ENCODE measurements at regions not wholly inside any gene's neighbourhood (a gene's known extent, or its start where the extent isn't known, plus 50 kb on each side); places are given as distances from the start of the nearest gene placed in this dataset.
"Not testable (repeated sequence)": the region's sequence is repeated elsewhere in the genome, so short reads cannot be mapped to it uniquely, and the experiment has no call there.

- peak; percentile 79 for DNase-seq (ENCODE audit: low spot score)
These were observed 132.2 kb downstream of the SNX5 start for GRCh38 chr20:17836303-17836861.

DNA sequence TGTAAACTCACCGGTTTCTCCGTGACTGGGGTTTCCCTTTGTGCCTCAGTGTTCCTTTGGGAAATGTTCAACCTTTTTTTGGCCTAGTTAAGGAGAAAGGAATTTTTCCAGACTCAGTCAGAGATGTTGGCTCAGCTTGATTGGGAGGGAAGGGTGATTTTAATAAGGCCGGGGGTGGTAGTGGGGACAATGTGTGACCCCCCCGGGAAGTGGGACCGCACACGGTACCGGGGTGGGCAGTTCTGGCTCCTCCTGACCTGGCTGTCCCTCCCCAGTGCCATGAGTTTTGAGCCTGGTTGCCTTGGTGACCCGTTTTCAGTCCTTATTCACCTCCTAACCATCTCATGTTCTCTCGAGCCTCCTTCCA, 132.7 kb downstream of the SNX5 start:
- no peak for DNase-seq (ENCODE audit: low spot score)

- DNase-seq (ENCODE audit: low spot score), result peak; percentile 79
These were observed 133.2 kb downstream of the SNX5 start for GRCh38 chr20:17835240-17835933.

- DNase-seq (ENCODE audit: low spot score), result no peak
These were observed 133.8 kb downstream of the SNX5 start for GRCh38 chr20:17834804-17835203.

GRCh38 chr20:17833036-17833674, 133.4 kb downstream of the BANF2 start:
- no peak for DNase-seq (ENCODE audit: low spot score)

- no peak for DNase-seq (ENCODE audit: low spot score)
These were observed 132.6 kb downstream of the BANF2 start for GRCh38 chr20:17832236-17832915.

- DNase-seq (ENCODE audit: low spot score), result no peak
These were observed 128.9 kb downstream of the BANF2 start for GRCh38 chr20:17828598-17829144.

- no peak for DNase-seq (ENCODE audit: low spot score)
These were observed 128.2 kb downstream of the BANF2 start for GRCh38 chr20:17827759-17828559.

GRCh38 chr20:17827079-17827478, 127.3 kb downstream of the BANF2 start:
- DNase-seq (ENCODE audit: low spot score), result no peak

GRCh38 chr20:17825960-17826843, 126.4 kb downstream of the BANF2 start:
- DNase-seq (ENCODE audit: low spot score), result no peak

GRCh38 chr20:17825252-17825959, 125.6 kb downstream of the BANF2 start:
- no peak for DNase-seq (ENCODE audit: low spot score)

GRCh38 chr20:17824676-17825251, 125.0 kb downstream of the BANF2 start:
- no peak for DNase-seq (ENCODE audit: low spot score)

DNA sequence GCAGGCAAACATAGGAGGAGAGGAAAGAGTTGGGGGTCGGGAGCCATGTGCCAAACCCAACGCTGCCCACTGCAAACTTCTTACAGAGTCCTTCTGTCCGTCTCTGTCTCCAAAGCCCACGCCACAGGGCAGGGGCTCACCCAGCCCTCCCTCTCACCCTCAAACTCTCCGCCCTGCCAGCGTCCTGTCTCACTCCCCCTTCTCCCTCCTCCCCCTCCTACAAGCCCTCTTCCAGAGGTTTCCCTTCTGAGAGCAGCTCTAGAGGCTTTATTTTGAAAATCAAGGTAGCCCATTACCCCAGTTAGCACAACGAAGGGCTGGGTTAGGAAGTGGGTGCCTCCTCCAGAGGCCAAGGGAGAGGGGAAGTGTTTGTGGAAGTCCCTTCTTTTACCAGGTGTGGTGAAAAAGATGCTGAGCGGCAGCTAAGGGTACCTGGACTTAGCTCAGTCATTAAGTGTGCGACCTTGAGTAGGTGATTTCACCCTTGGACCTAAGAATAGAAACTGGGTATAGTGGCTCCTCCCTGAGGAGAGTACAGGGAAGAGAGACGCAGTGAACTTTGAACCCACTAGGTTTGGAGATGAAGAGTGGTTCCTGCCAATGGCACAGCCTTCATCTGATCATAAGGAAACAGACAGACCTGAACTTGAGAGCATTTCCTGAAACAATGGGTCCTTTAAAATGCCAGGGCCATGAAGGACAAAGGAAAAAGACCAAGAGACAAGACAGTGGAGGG, 123.8 kb downstream of the BANF2 start:
- DNase-seq (ENCODE audit: low spot score), result no peak

DNA sequence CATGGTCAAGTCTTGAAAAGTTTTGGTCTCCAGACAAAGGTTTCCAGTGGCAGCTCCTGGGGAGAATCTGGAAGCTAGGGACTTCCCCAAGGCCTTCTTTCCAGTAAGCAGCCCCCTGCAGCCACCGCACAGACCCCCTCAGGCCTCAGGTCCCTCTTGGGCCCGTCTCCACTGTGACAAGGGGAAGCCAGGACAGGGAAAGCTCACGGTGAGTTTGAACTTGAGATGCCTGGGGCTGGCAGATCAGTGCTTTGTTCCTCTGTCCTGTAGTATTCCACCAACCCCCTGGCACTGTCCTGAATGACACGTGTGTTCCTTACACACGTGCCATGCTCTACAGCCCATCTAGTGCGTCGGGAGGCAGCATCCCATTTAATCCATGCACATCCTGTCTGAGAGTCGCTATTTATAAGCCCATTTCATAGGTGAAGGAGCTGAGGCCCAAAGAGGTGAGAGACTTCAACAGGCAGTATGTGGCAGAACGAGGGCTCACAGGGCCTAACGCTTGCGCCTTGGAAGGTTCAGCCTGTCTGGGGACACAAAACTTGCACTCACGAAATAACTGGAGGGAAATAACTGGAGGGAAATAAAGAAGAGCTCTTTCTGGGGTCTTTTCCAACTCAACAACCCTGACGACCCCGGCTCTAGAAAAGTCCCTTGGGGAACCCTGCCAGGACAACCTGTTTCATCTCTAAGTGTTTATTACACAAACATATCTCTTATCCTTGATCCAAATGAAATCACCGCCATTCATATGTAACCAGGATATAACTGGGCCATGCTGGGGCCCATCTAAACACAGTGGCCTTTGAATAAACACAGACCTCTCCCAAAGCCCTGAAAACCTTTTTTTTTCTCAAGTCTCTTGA, 123.0 kb downstream of the BANF2 start:
- DNase-seq (ENCODE audit: low spot score), result no peak

GRCh38 chr20:17822039-17822438, 122.3 kb downstream of the BANF2 start:
- DNase-seq (ENCODE audit: low spot score), result peak; percentile 43

DNA sequence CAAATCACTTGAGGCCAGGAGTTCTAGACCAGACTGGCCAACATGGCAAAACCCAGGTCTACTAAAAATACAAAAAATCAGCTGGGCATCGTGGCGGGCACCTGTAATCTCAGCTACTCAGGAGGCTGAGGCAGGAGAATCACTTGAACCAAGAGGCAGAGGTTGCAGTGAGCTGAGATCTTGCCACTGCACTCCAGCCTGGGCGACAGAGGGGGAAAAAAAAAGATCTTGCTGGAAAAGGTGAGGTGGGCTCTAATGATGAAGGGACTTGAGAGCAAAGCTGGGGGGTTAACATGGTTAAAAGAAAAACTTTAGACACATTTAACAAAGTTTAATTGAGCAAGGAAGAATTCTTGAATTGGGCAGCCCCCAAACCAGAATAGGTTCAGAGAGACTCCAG, 121.8 kb downstream of the BANF2 start:
- not testable (repeated sequence) for DNase-seq (ENCODE audit: low spot score)

GRCh38 chr20:17819395-17820093, 119.8 kb downstream of the BANF2 start:
- no peak for DNase-seq (ENCODE audit: low spot score)
